Hepatocyte (in vitro differentiated cells): ENCODE measurements at regions not wholly inside any gene's neighbourhood (a gene's known extent, or its start where the extent isn't known, plus 50 kb on each side); places are given as distances from the start of the nearest gene placed in this dataset.

Experiments used
- CTCF ChIP-seq: fragments of 200-600 bp; sonication (generic); IDR thresholded peaks from 2 replicates; pipeline ENCODE4 v1.5.1; 2016; ENCODE audit warnings: antibody characterized with exemption, mild to moderate bottlenecking; ENCODE audit not compliant: poor library complexity
- EZH2 ChIP-seq: fragments of 200-600 bp; sonication (generic); IDR thresholded peaks from 2 replicates; pipeline ENCODE4 v1.6.1; 2016; ENCODE audit warnings: antibody characterized with exemption, mild to moderate bottlenecking, borderline replicate concordance
- EZH2phosphoT487 ChIP-seq: fragments of 200-600 bp; sonication (generic); IDR thresholded peaks from one replicate; pipeline ENCODE4 v1.6.1; 2018; ENCODE audit warnings: antibody characterized with exemption, mild to moderate bottlenecking, low read depth, moderate library complexity; ENCODE audit not compliant: unreplicated experiment, severe bottlenecking

GRCh38 chr5:133818869-133819600 lies 149.4 kb downstream of the C5orf15 start:
- no peak for TF ChIP-seq CTCF
- TF ChIP-seq EZH2, result no peak
- no peak for TF ChIP-seq EZH2phosphoT487
